SIG-M5 treated with dmso at 0.1 percent for 504 hours (cell line): ENCODE measurements at regions not wholly inside any gene's neighbourhood (a gene's known extent, or its start where the extent isn't known, plus 50 kb on each side); places are given as distances from the start of the nearest gene placed in this dataset.

Experiments
- DNase-seq: peaks from one replicate; lab custom pipeline; 2025; ENCODE audit not compliant: unreplicated experiment; lab: John Stamatoyannopoulos, UW

DNA sequence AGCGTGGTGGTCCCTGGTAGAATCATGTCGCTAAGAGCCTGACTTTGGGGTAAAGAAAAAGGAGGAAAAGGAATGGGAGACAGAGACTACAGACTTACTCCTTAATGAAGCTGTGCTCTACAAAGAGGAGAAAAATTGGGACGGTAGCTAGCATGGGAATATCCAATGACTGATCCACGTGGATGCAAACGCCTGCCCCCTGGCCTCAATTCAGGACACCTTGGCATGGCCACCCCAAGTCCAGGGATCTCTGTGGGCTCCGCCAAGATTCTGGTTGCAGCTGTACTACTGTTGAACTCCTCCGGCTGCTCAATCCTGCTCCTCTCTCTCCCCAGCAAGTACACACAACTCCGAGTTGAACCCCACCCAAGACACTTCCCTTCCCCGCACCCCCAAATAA is 70.5 kb upstream of the DIO3 start:
- DNase-seq, result no peak

- DNase-seq, result no peak
These were observed 69.5 kb upstream of the DIO3 start for GRCh38 chr14:101491841-101492240.

DNA sequence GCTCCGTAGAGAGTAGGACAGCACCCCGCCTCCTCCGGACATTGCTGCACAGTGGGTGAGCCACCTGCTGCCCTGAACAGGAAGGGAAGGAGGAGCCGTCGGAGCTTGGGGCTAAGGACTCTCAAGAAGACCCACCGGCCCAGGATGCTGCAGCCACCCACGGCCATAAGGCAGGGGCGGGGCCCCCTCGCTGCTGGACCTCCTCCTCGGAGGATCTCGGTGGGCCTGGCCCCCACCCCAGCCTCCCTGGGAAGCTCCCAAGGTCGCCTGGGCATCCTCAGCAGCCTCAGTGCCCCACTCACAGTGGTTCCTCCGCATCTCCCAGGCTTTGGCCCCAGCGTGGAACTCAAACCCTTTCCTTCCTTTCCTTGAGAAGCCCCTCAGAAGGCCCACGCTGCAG is 68.6 kb upstream of the DIO3 start:
- DNase-seq, result no peak

GRCh38 chr14:101494826-101495225 is 66.5 kb upstream of the DIO3 start:
- no peak for DNase-seq

- no peak for DNase-seq
These were observed 66.0 kb upstream of the DIO3 start for GRCh38 chr14:101495284-101495683.

GRCh38 chr14:101495827-101496775 is 65.2 kb upstream of the DIO3 start:
- no peak for DNase-seq

DNA sequence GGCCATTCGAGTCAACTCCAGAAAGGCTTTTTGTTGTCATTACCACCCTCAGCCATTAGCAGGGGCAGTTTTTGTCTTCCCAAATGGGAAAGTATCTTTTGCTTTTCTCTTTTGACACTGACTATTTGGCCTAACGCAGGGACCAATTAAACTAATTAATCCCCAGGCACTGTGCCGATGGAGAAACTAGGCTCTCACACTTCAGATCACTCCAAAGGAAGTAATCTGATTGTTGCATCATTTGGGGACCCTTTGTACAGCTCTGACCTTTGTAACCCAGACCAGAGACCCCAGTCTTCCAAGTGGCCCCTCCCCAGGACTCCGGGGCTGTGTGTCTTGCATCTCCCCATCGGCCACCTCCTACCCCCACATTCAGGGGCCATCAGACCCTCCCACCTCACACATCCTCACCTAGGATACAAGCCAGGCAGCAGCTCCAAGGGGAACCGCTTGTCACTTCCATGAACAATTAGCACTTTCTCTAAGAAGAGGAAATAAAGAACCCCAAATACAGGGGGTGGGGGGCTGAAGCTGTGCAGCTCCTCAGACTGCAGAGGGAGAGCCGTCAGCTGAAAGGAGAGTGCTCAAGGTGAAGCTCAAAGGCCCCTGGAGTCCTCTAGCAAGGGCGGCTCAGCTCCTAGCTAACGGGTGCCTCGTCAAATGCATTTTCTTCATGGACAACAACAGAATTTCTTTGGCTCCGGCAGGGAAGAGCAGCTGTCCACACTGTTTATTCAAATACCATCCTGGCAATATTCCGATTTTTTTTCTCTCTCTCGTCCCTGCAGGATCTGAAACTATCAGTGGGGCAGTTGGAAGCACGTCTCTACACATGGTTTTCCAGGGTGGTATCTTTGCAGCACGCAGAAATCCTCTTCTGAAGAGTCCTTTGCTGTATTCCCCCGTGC is 64.3 kb upstream of the DIO3 start:
- DNase-seq, result no peak

DNA sequence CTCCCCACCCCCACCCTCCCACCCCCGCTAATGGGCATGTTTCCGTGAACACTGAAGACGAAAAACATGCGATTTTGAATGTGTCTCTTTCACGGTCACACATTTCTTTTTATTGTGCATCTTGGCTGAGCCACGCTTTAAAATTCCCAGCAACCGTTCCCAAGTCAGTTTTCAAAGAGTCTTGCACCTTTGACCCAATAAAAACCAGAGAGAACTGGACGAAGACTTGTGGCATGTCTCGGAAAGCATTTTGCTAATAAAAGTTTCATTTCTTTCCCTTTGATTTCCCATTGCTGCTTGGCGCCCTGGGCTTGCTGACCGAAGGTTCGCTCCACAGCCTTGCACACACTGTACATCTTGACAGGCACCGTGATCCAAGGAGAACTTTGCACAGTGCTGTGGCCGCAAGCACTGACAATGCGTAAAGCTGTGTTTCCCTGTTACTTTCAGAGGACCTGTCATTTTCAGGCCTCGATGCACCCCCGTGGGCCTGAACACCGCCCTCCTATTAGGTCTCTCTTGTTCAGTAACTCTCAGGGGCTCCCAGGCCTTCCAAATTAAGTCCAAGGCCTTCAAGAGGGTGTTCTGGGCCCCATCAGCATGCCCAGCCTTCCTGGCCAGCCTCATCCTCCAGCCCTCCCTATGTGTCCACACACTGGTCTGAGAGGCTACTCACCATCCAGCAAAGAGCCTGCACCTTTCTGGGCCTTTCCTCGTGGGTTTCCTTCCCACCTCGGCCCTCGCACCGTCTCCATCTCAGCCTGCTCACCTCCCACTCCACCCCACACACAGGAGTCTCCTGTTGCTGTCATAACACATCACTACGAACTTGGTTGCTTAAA is 63.4 kb upstream of the DIO3 start:
- DNase-seq, result no peak

DNA sequence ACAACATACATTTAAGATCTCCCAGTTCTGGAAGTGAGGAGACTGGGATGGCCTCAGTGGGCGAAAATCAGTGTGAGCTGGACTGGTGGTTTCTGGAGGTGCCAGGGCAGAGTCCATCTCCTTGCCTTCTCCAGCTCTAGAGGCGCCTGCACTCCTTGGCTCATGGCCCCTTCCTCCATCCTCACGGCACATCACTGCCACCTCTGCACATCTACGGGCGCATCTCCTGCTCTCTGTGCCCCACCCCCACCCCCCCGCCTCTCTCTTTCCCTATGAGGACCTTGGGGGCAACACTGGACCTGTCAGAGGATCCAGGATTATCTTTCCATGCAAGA is 62.8 kb upstream of the DIO3 start:
- DNase-seq, result no peak

DNA sequence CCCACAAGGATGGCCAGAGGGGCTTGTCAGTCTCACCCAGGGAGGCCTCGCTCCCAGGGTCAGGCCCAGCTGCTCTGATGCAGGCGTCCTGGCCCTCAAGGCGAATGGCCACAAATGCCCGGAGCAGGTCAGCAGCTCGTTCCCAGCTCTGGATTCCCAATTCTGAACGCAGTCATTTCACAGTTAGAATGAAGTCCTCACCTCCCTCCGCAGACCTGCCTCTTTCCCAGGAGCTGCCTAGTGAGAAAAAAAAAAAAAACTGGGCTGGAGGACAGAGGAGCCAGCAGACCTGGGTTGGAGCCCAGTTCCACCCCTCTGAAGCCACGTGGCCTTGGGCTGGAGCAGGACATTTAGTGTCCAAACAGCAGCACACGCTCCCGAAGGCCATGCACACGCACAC is 62.2 kb upstream of the DIO3 start:
- DNase-seq, result no peak

DNA sequence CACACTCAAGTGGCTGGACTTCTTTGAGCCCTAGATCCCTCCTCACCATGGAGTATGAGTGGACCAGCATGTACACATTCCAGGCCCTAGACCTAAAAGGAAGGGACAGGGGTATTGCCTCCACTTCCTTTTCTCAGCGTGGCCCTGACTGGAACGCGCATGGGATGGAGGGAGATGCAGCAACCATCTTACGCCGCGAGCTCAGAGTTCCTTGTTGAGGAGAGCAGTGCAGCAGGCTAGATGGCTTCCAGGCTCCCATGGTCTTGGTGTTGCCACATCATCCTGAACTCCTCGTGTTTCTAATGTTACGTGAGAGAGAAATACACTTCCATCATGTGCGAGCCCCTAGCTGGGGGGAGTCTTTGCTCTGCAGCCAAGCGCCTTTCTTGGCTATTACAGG is 61.8 kb upstream of the DIO3 start:
- no peak for DNase-seq

- DNase-seq, result no peak
These were observed 61.2 kb upstream of the DIO3 start for GRCh38 chr14:101500061-101500460.

DNA sequence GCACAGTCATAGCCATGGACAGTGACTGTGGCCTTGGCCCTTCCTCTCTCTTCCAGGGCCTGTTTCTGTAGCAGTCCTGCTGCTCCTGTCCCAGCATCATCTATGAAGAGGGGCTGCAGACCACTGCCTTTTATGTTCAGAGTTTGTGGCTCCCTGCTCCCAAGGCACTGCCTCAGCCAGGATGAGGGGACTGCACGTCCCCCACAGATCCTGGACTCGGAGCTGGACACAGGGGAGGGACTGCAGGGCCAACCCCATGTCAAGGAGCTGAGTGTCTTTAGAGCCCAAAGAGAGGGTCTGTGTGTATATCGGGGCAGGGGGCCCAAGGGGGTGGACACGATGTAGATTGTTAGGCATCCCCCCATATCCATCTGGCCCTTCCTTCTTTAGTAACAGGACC is 60.6 kb upstream of the DIO3 start:
- no peak for DNase-seq

- DNase-seq, result no peak
These were observed 60.0 kb upstream of the DIO3 start for GRCh38 chr14:101501341-101501740.

DNA sequence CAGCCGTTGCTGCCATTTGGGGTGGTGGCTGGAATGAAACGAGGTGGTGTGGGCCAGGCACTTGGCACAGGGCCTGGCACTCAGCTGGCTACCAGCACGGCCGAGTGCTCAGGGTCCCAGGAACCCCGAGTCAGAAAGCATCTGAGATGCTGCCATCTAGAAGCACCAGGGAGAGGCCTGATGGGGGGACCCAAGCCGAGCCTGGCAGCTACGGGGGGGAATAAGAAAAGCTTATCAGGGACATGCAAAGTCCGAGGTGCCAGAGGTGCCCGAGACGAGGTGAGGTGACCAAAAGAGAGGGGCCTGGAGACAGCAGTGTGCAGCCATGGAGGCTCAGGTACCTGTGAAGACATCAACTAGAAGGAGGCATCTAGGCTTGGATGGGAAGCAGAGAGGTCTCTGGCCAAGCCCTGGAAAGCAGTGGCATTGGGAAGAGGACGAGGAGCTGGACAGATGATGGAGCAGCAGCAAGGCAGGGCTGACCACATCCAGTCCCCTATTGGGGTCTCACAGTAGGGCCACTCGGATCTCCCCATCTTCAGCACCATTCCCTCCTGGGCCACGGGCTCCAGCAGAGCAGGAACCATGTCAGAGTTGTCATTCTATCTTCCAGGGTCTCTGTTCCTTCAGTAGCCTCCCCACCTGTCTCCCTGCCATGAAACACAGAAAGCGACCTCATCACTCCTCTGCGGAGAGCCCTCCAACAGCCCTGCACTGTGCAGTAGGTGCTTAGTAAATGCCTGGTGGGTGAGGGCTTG is 59.3 kb upstream of the DIO3 start:
- no peak for DNase-seq

DNA sequence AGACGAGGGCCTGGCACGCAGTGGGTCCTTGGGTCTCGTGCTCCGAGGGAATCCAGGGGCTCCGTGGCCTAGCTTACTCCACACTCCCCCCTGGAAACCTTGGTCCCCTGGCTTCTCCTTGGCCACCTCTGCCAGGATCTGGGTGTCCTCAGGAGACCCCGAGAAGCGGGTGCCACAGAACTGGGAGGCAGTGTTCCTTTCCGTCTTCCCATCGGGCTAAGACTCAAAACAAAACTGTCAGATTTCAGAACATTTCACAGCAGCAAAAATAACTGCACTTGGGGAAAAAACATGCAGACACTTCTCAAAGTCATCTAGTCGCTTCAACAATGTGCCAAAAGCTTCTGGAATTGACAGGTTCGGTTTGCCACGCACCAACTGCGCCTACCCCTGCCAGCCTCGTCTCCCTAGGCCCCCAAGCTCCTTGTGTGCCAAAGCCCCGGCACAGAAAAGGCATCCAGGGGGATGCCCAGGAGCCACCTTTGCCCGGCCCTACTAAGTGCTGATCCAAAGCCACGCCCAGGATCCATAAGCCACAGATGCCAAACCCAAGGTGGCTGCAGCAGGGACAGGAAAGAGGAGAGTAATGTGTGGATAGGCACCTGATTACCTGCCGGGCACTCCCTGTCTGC is 58.4 kb upstream of the DIO3 start:
- DNase-seq, result no peak

- DNase-seq, result no peak
These were observed 57.7 kb upstream of the DIO3 start for GRCh38 chr14:101503431-101504095.

GRCh38 chr14:101504096-101504948 is 57.0 kb upstream of the DIO3 start:
- no peak for DNase-seq
